Progenitor cell of endocrine pancreas (in vitro differentiated cells): ENCODE measurements at regions not wholly inside any gene's neighbourhood (a gene's known extent, or its start where the extent isn't known, plus 50 kb on each side); places are given as distances from the start of the nearest gene placed in this dataset.
"Not testable (repeated sequence)": the region's sequence is repeated elsewhere in the genome, so short reads cannot be mapped to it uniquely, and the experiment has no call there.

Experiments
- DNase-seq: peaks from one replicate; pipeline ENCODE4 v3.0.0; 2021; ENCODE audit warnings: low spot score; ENCODE audit not compliant: unreplicated experiment
- H3K27ac Mint-ChIP-seq: 2 replicates; pipeline ENCODE4 v1.8.0; 2021; ENCODE audit warnings: mild to moderate bottlenecking, moderate library complexity, mixed read lengths
- H3K27me3 Mint-ChIP-seq: 2 replicates; pipeline ENCODE4 v1.8.0; 2021; ENCODE audit warnings: mixed read lengths
- H3K36me3 Mint-ChIP-seq: 2 replicates; pipeline ENCODE4 v1.8.0; 2022; ENCODE audit warnings: mixed read lengths; ENCODE audit not compliant: insufficient read depth
- H3K4me1 Mint-ChIP-seq: 2 replicates; pipeline ENCODE4 v1.8.0; 2021; ENCODE audit warnings: low read depth, mixed read lengths
- H3K4me3 Mint-ChIP-seq: 2 replicates; pipeline ENCODE4 v1.8.0; 2021; ENCODE audit warnings: low read depth, mild to moderate bottlenecking, moderate library complexity, mixed read lengths
- H3K9me3 Mint-ChIP-seq: 2 replicates; pipeline ENCODE4 v1.8.0; 2021; ENCODE audit warnings: low read depth, mixed read lengths

DNA sequence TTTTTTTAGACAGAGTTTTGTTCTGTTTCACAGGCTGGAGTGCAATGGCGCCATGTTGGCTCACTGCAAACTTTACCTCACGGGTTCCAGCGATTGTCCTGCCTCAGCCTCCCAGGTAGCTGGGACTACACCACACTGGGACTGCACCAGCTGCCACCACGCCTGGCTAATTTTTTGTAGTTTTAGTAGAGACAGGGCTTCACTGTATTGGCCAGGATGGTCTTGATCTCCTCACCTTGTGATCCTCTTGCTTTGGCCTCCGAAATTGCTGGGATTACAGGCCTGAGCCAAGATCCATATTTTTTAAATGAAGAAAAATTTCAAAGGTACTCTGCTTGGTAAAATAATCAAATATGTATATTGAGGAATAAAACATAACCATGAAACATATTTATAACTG is 195.8 kb upstream of the TPTE start:
- not testable (repeated sequence) for DNase-seq, H3K27me3 Mint-ChIP-seq, H3K4me1 Mint-ChIP-seq, H3K4me3 Mint-ChIP-seq, H3K27ac Mint-ChIP-seq
- Mint-ChIP-seq H3K9me3 (peaks cover 51% of the 10 kb centered on the region), H3K36me3 (peaks cover 31% of the 10 kb centered on the region)

DNA sequence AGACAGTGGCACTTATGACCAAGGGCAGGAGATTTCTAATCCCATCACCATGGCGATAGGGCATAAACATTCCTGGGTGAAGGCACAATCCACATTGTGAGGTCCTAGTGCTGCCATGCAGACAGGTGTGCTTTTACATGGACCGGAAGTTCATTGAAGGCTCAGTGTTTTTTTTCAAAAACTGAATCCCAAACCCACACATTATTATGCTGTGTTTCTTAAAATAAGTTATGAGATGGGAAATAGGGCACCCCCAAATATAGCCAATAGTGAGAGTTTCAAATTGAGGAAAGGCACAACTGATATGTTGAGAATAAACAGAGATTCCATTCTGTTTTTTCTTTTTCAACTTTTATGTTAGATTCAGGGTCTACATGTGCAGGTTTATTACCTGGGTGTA is 195.2 kb upstream of the TPTE start:
- not testable (repeated sequence) for H3K27me3 Mint-ChIP-seq, H3K4me3 Mint-ChIP-seq, DNase-seq, H3K27ac Mint-ChIP-seq, H3K4me1 Mint-ChIP-seq
- H3K9me3 Mint-ChIP-seq = peaks cover 57% of the 10 kb centered on the region
- H3K36me3 Mint-ChIP-seq = peaks cover 37% of the 10 kb centered on the region

DNA sequence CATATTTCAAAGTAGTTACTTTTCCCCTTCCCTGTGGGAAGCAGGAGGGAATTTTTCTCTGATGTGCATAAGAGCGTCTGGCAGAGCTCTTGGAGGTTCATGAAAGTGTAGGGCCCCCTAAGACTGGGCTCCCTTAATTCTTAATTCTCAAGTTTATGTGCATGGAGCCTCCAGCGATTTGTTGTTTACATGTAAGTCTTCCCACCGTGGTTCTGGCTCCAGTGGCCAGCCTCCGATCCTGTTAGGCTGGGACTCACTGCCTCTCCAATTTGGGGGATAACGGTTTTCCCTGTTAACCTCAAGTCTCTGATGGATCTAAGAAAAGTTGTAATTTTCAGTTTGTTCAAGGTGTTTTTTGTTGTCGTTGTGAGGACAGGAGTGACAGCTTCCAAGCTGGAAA is 192.7 kb upstream of the TPTE start:
- Mint-ChIP-seq H3K9me3 (peaks cover 74% of the 10 kb centered on the region), H3K36me3 (peaks cover 37% of the 10 kb centered on the region)
- H3K4me1 Mint-ChIP-seq, H3K27ac Mint-ChIP-seq, H3K4me3 Mint-ChIP-seq, DNase-seq, H3K27me3 Mint-ChIP-seq: not testable (repeated sequence)

DNA sequence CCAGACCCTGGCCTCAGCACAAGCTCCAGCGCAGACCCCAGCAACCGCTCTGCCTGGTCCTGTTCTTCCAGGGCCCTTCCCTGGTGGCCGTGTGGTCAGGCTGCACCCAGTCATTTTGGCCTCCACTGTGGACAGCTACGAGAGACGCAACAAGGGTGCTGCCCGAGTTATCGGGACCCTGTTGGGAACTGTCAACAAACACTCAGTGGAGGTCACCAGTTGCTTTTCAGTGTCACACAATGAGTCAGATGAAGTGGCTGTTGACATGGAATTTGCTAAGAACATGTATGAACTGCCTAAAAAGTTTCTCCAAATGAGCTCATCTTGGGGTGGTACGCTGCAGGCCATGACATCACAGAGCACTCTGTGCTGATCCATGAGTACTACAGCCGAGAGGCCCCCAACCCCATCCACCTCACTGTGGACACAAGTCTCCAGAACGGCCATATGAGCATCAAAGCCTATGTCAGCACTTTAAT is 190.7 kb upstream of the TPTE start:
- Mint-ChIP-seq H3K9me3 (peaks cover 74% of the 10 kb centered on the region), H3K36me3 (peaks cover 36% of the 10 kb centered on the region)
- H3K27ac Mint-ChIP-seq, H3K4me3 Mint-ChIP-seq, DNase-seq, H3K4me1 Mint-ChIP-seq, H3K27me3 Mint-ChIP-seq: not testable (repeated sequence)

DNA sequence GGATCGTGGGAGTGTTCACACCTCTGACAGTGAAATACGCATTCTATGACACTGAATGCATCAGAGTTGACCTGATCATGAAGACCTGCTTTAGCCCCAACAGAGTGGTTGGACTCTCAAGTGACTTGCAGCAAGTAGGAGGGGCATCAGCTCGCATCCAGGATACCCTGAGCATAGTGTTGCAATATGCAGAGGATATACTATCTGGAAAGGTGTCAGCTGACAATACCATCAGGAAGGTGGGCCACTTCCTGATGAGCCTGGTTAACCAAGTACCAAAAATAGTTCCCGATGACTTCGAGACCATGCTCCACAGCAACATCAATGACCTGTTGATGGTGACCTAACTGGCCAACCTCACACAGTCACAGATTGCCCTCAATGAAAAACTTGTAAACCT is 190.2 kb upstream of the TPTE start:
- not testable (repeated sequence) for H3K27ac Mint-ChIP-seq, H3K4me1 Mint-ChIP-seq, H3K27me3 Mint-ChIP-seq, H3K4me3 Mint-ChIP-seq, DNase-seq
- Mint-ChIP-seq H3K9me3 (peaks cover 73% of the 10 kb centered on the region), H3K36me3 (peaks cover 36% of the 10 kb centered on the region)

DNA sequence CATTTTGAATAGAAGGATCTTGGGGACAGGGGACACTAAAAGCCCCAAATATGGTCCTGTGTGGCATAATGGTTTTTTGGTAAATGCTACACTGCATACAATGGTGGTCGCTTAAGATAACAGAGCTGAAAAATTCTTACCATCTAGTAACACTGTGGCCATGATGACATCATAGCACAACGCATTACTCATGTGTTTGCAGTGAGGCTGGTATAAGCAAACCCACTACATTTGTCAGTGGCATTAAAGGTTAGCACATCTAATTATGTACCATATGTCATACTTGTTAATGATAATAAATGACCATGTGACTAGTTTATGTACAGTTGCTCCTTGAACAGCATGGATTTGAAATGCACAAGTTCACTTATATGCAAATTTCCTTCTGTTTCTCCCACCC is 188.4 kb upstream of the TPTE start:
- not testable (repeated sequence) for H3K27ac Mint-ChIP-seq, H3K4me3 Mint-ChIP-seq, H3K27me3 Mint-ChIP-seq, DNase-seq, H3K4me1 Mint-ChIP-seq
- Mint-ChIP-seq H3K9me3 (peaks cover 67% of the 10 kb centered on the region), H3K36me3 (peaks cover 25% of the 10 kb centered on the region)

DNA sequence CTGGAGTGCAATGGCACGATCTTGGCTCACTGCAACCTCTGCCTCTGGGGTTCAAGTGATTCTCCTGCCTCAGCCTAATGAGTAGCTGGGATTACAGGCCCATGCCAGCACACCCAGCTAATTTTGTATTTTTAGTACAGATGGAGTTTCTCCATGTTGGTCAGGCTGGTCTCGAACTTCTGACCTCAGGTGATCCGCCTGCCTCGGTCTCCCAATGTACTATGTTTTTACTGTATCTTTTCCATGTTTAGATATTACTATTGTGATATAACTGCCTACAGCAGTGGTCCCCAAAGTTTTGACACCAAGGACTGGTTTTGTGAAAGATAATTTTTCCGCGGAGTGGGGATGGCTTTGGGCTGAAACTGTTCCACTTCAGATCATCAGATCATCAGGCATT is 187.0 kb upstream of the TPTE start:
- not testable (repeated sequence) for H3K27me3 Mint-ChIP-seq, DNase-seq, H3K4me3 Mint-ChIP-seq, H3K4me1 Mint-ChIP-seq, H3K27ac Mint-ChIP-seq
- peaks cover 65% of the 10 kb centered on the region for H3K9me3 Mint-ChIP-seq
- peaks cover 21% of the 10 kb centered on the region for H3K36me3 Mint-ChIP-seq

DNA sequence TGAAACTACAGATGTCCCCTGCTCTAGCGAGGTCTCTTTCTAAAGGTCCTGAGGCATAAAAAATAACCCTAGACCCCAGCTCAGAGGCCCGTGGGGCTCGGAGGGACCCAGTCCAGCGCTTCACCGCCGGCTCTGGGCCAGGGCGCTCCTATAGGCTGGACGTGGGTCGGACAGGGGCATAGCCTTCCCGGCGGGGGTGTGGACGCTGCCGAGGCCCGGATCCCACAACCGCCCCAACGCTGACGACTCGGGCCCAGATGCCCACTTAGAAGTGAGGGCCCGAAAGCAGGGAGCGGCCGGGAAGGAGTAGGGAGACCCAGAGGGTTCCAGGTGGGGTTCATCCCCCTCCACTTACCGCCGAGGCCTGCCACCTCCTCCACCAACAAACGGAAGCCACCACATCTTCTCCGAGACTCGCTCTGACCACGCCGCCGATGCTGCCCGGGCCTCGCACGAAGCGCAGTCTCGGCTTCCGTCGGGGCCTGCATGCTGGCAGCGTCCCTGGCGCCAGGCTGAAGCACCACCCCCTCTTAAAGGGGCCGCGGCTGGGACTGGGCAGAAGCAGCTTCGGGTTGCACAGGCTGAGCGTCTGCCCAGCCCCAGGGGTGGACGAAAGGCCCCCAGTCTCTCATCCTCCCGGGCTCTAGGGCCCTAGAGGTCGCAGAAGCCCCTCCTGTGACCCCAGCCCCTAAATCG is 179.0 kb upstream of the TPTE start:
- H3K9me3 Mint-ChIP-seq = peaks cover 55% of the 10 kb centered on the region
- DNase-seq, H3K4me1 Mint-ChIP-seq, H3K27ac Mint-ChIP-seq, H3K4me3 Mint-ChIP-seq, H3K27me3 Mint-ChIP-seq: not testable (repeated sequence)
- H3K36me3 Mint-ChIP-seq = peaks cover 19% of the 10 kb centered on the region

DNA sequence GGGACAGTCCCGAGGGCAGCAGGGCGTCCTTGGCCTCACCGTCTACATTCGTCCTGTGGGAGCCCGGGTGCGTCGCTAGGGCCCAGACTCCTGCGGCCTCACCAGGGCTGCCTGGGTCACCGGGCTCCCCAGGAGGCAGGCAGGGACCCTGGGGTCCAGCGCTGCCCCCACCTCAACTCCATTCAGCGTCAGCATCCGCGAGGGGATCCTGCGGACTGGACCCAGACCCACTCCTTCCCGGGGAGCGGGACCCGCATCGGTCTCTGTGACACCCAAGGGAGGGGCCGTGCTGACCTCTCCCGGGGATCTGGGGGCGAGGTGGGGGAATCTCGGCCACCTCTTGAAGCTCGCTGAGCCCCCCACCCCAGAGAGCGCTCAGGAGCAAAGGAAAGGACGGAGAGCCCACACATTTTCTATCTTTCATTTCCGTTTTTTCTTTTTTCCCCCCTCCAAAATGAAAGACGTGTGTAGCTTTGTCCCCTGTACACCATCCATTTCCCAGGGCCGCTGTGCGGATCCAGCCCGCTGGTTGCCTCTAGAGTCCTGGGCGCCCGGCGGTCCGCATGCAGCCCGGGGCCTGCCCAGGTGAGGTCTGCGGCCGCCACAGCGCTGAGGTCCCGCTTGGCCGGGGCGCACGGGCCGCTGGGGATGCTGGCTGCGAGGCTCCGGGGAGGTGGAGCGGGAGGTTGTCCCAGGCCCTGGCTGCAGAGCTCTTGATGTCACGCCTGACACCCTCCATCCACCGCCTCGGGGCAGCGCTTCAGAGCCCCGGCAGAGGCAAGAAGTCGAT is 178.0 kb upstream of the TPTE start:
- DNase-seq, H3K27me3 Mint-ChIP-seq, H3K4me3 Mint-ChIP-seq, H3K27ac Mint-ChIP-seq, H3K4me1 Mint-ChIP-seq: not testable (repeated sequence)
- peaks cover 55% of the 10 kb centered on the region for H3K9me3 Mint-ChIP-seq
- peaks cover 20% of the 10 kb centered on the region for H3K36me3 Mint-ChIP-seq

DNA sequence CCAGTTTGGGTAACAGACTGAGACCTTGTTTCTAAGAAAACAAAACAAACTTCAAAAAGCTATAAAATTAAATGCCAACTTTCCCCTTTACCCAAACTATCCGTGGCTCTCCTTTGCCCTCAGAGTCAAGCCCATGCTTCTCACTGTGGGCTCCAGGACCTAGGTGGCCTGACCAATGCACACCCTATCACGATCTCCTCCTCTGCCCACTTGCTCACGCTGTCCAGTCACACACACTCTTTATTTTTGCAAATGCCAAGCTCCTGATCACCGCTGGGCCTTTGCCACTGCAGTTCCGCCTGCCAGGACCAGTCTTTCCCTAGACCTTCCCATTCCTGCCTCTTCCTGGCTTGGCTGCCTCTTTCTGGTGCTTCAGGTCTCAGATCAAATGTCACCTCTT is 177.1 kb upstream of the TPTE start:
- H3K9me3 Mint-ChIP-seq = peaks cover 55% of the 10 kb centered on the region

DNA sequence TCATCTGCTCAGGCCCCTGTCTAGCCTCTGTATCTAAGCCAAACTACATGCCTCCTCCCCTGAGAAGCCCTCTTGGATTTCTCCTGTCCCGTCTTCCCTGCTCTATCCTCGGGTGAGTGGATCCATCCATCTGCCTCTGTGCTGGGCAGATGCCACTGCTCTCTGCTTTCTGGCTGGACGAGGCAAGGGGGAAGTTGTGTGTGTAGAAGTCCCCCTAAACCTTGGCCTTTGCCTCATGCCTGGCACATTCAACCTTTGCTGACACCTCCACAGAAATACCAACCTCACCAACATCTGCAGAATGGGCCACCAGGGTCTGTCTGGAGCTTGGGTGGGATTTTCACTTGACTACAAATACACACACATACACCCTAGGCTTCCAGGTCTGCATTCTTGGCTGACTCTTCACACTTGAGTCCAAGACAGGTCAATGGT is 176.2 kb upstream of the TPTE start:
- not testable (repeated sequence) for H3K27ac Mint-ChIP-seq, DNase-seq, H3K4me1 Mint-ChIP-seq, H3K4me3 Mint-ChIP-seq, H3K27me3 Mint-ChIP-seq
- Mint-ChIP-seq H3K9me3 (peaks cover 50% of the 10 kb centered on the region), H3K36me3 (peaks cover 14% of the 10 kb centered on the region)

More for the DNA sequence above, 177.1 kb upstream of the TPTE start:
- H3K36me3 Mint-ChIP-seq = peaks cover 17% of the 10 kb centered on the region
- not testable (repeated sequence) for H3K4me3 Mint-ChIP-seq, H3K27me3 Mint-ChIP-seq, H3K27ac Mint-ChIP-seq, H3K4me1 Mint-ChIP-seq, DNase-seq

DNA sequence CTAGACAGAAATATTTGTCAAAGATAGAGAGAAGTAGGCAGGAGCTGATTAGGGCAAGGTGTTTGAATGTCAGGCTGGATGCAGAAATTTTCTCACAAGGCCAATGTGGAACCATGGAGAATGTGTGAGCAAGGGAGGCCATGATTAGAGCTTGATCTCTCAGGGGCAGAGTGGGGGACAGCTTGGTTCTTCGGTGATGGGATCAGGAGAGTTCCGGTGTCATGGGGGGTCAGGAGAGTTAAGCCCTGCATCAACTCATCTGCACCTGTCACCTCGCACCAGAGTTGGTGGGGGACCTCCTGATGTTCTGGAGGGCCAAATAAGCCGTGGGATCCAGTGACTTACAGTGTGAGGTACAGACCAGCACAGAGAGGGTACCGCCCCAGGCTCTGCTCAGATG is 175.1 kb upstream of the TPTE start:
- not testable (repeated sequence) for H3K27me3 Mint-ChIP-seq, H3K4me1 Mint-ChIP-seq, H3K4me3 Mint-ChIP-seq, DNase-seq, H3K27ac Mint-ChIP-seq
- Mint-ChIP-seq H3K9me3 (peaks cover 52% of the 10 kb centered on the region), H3K36me3 (peaks cover 16% of the 10 kb centered on the region)

DNA sequence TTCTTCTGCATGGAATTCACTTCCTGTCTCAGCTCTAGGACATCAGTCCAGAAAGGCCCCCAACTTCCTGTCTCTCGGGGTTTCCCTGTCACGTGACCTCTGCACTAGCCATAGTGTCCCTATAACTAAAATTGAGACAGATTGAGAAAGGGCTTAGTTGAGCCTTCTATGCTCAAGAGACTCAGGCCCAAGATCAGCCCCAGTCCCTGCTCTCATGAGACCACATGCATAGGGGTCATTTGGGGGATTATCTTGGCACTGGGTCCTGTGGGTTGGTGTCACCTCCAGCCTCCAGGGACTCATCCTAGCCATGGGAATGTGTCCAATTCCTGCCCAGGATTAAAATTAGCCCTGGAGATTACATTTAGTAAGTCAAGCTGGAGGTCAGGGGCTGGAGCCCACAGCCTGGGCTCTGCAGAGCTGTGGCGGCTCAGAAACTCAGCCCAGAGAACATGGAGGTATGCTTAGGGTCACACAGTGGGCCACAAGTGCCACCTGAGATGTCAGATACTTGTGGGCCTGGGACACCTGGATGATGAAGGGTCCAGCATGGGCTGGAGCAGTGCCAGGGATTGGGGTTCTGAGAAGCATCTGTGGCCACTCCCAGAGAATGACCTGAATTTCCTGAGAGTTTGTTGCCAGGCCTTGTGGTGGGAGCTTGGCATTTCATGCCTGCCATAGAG is 174.3 kb upstream of the TPTE start:
- H3K9me3 Mint-ChIP-seq = peaks cover 58% of the 10 kb centered on the region

More for the DNA sequence above, 174.3 kb upstream of the TPTE start:
- not testable (repeated sequence) for H3K4me1 Mint-ChIP-seq, H3K27me3 Mint-ChIP-seq, H3K4me3 Mint-ChIP-seq, DNase-seq, H3K27ac Mint-ChIP-seq
- H3K36me3 Mint-ChIP-seq = peaks cover 18% of the 10 kb centered on the region
